ENCODE measurements at regions not wholly inside any gene's neighbourhood (a gene's known extent, or its start where the extent isn't known, plus 50 kb on each side); places are given as distances from the start of the nearest gene placed in this dataset.

DNA sequence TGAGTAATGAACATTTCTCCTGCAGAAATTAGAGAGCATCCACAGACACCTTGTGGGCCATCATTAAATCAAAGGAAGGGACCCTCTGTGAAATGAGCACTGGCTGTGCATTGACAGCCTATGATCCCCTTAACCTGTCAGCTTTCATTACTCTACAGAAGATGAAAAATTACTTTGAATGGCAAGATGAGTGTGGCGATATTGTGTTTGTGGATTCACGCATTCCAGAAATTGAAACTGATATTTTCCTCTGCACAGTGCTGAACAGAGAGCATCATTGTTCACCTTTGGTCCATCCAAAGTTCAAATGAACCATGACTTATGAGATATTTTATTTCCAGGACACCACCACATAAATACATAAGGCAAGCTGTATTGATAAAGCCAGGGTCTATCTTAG lies 374.8 kb upstream of the ANXA10 start:
- TF ChIP-seq, protein P1, sequence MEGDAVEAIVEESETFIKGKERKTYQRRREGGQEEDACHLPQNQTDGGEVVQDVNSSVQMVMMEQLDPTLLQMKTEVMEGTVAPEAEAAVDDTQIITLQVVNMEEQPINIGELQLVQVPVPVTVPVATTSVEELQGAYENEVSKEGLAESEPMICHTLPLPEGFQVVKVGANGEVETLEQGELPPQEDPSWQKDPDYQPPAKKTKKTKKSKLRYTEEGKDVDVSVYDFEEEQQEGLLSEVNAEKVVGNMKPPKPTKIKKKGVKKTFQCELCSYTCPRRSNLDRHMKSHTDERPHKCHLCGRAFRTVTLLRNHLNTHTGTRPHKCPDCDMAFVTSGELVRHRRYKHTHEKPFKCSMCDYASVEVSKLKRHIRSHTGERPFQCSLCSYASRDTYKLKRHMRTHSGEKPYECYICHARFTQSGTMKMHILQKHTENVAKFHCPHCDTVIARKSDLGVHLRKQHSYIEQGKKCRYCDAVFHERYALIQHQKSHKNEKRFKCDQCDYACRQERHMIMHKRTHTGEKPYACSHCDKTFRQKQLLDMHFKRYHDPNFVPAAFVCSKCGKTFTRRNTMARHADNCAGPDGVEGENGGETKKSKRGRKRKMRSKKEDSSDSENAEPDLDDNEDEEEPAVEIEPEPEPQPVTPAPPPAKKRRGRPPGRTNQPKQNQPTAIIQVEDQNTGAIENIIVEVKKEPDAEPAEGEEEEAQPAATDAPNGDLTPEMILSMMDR (IDR thresholded peaks at IDR 0.05 in 8 of 11, conservative IDR thresholded peaks at IDR 0.05 in 3 of 11) = no peak
- no peak for TF ChIP-seq POLR2A (IDR thresholded peaks at IDR 0.05)

Measured in spleen (tissue), 7 donors.